ENCODE measurements at regions not wholly inside any gene's neighbourhood (a gene's known extent, or its start where the extent isn't known, plus 50 kb on each side); places are given as distances from the start of the nearest gene placed in this dataset.

DNA sequence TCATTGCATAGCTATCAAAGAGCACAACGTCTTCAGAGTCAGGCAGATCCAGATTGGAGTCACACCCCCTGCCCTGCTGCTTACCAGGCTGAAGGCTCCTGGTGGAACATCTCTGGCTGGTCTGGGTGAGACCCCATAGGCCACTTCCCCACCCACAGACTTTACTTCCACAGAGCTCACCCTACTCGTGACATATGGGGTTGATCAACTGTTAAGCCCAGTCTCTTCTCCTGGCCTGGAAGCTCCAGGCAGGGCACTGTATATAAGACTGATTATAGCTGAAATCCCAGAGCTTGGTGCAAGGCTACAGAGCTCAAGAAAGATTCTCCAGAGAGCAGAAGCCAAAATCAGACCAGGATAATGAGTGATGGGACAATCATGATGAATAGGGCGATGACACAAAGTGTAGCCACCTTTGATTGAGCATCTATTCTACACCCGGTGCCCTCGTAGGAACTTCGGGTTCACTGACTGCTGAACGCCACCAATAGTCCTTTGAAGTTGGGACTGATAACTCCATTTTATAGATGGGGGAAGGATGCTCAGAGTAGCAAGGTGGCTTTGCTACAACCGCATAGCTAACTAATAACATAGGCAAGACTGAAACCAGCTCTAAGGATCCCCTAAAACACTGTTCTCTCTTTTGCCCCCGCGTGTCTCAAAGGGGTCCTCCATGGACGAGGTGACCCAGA lies 287.8 kb downstream of the BCL11B start:
- TF ChIP-seq, protein P1, sequence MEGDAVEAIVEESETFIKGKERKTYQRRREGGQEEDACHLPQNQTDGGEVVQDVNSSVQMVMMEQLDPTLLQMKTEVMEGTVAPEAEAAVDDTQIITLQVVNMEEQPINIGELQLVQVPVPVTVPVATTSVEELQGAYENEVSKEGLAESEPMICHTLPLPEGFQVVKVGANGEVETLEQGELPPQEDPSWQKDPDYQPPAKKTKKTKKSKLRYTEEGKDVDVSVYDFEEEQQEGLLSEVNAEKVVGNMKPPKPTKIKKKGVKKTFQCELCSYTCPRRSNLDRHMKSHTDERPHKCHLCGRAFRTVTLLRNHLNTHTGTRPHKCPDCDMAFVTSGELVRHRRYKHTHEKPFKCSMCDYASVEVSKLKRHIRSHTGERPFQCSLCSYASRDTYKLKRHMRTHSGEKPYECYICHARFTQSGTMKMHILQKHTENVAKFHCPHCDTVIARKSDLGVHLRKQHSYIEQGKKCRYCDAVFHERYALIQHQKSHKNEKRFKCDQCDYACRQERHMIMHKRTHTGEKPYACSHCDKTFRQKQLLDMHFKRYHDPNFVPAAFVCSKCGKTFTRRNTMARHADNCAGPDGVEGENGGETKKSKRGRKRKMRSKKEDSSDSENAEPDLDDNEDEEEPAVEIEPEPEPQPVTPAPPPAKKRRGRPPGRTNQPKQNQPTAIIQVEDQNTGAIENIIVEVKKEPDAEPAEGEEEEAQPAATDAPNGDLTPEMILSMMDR (IDR thresholded peaks at IDR 0.05; ENCODE audit: poor library complexity, severe bottlenecking): no peak
- no peak for TF ChIP-seq MXI1 (conservative IDR thresholded peaks at IDR 0.05; ENCODE audit: poor library complexity, severe bottlenecking)
- TF ChIP-seq EP300 (conservative IDR thresholded peaks at IDR 0.05; ENCODE audit: poor library complexity, severe bottlenecking): no peak
- no peak for TF ChIP-seq RAD21 (conservative IDR thresholded peaks at IDR 0.05)
- TF ChIP-seq, protein P2, sequence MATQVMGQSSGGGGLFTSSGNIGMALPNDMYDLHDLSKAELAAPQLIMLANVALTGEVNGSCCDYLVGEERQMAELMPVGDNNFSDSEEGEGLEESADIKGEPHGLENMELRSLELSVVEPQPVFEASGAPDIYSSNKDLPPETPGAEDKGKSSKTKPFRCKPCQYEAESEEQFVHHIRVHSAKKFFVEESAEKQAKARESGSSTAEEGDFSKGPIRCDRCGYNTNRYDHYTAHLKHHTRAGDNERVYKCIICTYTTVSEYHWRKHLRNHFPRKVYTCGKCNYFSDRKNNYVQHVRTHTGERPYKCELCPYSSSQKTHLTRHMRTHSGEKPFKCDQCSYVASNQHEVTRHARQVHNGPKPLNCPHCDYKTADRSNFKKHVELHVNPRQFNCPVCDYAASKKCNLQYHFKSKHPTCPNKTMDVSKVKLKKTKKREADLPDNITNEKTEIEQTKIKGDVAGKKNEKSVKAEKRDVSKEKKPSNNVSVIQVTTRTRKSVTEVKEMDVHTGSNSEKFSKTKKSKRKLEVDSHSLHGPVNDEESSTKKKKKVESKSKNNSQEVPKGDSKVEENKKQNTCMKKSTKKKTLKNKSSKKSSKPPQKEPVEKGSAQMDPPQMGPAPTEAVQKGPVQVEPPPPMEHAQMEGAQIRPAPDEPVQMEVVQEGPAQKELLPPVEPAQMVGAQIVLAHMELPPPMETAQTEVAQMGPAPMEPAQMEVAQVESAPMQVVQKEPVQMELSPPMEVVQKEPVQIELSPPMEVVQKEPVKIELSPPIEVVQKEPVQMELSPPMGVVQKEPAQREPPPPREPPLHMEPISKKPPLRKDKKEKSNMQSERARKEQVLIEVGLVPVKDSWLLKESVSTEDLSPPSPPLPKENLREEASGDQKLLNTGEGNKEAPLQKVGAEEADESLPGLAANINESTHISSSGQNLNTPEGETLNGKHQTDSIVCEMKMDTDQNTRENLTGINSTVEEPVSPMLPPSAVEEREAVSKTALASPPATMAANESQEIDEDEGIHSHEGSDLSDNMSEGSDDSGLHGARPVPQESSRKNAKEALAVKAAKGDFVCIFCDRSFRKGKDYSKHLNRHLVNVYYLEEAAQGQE (IDR thresholded peaks at IDR 0.05; ENCODE audit: borderline replicate concordance): no peak
- TF ChIP-seq POLR2AphosphoS5 (IDR thresholded peaks at IDR 0.05): no peak
- no peak for TF ChIP-seq SMC3 (conservative IDR thresholded peaks at IDR 0.05; ENCODE audit: poor library complexity)

Data from neural cell (in vitro differentiated cells).